Adrenal gland (tissue), 5 donors: ENCODE measurements at regions not wholly inside any gene's neighbourhood (a gene's known extent, or its start where the extent isn't known, plus 50 kb on each side); places are given as distances from the start of the nearest gene placed in this dataset.

Experiments used
- POLR2A ChIP-seq, 2 donors: fragments of 450-650 bp; IDR thresholded peaks; one replicate each; pipeline ENCODE4 v1.6.1; 2017; ENCODE audit warnings: antibody characterized with exemption in 2 of 2, mild to moderate bottlenecking in 2 of 2, moderate library complexity in 1 of 2
- TF ChIP-seq, protein P1 (sequence below), 6 experiments: fragments of 450-650 bp in 4 of 6; fragments of 200-600 bp in 2 of 6; sonication (generic) in 1 of 6; IDR thresholded peaks; 1 replicate in 5 of 6; 2 replicates in 1 of 6; pipeline versions ENCODE4 v1.5.1 to v1.8.0; 2016 to 2021; ENCODE audit warnings: antibody characterized with exemption in 6 of 6, mild to moderate bottlenecking in 2 of 6, moderate library complexity in 1 of 6
- donor health status: DM: no; HTN: no; CAD: no.

DNA sequence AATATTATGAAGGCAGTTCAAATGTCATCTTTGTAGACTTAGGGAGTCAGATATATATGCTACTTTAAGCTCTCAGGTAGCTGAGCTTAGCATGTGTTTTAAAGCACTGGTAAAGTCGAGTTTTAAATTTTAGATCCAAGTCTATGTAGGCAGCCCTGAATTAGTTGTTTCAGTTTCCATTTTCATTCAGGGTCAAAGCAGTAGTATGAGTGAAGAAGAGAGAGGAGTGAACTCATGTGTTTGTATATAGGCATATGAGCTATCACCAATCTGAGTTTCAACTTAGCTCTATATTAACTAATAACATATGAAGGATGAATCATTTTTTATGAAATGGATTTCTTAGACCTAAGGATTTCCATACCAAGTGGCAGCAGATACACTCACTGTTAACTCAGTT, 1353.4 kb downstream of the FSTL5 start:
- TF ChIP-seq, protein P1, sequence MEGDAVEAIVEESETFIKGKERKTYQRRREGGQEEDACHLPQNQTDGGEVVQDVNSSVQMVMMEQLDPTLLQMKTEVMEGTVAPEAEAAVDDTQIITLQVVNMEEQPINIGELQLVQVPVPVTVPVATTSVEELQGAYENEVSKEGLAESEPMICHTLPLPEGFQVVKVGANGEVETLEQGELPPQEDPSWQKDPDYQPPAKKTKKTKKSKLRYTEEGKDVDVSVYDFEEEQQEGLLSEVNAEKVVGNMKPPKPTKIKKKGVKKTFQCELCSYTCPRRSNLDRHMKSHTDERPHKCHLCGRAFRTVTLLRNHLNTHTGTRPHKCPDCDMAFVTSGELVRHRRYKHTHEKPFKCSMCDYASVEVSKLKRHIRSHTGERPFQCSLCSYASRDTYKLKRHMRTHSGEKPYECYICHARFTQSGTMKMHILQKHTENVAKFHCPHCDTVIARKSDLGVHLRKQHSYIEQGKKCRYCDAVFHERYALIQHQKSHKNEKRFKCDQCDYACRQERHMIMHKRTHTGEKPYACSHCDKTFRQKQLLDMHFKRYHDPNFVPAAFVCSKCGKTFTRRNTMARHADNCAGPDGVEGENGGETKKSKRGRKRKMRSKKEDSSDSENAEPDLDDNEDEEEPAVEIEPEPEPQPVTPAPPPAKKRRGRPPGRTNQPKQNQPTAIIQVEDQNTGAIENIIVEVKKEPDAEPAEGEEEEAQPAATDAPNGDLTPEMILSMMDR (IDR thresholded peaks at IDR 0.05), result no peak
- TF ChIP-seq POLR2A (IDR thresholded peaks at IDR 0.05), result no peak
